ENCODE measurements at regions not wholly inside any gene's neighbourhood (a gene's known extent, or its start where the extent isn't known, plus 50 kb on each side); places are given as distances from the start of the nearest gene placed in this dataset.
A peak's percentile ranks its signal among the peaks of the same experiment; 100 is the strongest.
"Not testable (repeated sequence)": the region's sequence is repeated elsewhere in the genome, so short reads cannot be mapped to it uniquely, and the experiment has no call there.

DNA sequence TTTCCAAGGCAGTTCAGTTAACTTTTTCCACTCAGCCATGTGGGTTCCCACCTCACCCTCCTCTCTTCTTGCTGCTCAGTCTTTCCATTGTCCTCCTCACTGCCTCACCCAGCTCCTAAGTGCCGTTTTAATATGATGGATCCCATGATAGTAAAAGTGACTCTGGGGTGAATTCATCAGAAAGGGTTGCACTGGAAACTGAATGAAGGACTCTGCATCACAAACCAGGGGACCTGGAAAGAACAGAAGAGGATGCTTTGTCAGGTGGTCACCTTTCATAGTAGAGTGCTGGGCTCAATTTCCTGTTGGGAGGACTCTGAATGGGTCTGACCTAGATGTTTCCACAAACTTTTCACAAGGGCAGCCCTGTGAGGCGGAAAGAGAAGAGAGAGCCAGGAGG, 67.8 kb upstream of the SLC8A3 start:
- CTCF ChIA-PET: no interaction called here
- TF ChIP-seq ZNF384 (IDR thresholded peaks at IDR 0.05) (no peak), SP1 (IDR thresholded peaks at IDR 0.05) (no peak), ARNT (IDR thresholded peaks at IDR 0.05) (no peak), LEF1 (IDR thresholded peaks at IDR 0.05; ENCODE audit: borderline replicate concordance) (no peak)
- TF ChIP-seq, protein P1, sequence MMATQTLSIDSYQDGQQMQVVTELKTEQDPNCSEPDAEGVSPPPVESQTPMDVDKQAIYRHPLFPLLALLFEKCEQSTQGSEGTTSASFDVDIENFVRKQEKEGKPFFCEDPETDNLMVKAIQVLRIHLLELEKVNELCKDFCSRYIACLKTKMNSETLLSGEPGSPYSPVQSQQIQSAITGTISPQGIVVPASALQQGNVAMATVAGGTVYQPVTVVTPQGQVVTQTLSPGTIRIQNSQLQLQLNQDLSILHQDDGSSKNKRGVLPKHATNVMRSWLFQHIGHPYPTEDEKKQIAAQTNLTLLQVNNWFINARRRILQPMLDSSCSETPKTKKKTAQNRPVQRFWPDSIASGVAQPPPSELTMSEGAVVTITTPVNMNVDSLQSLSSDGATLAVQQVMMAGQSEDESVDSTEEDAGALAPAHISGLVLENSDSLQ (IDR thresholded peaks at IDR 0.05): no peak
- DNase-seq (ENCODE audit: extremely low spot score): no peak
- POLR2A ChIA-PET: no interaction called here

DNA sequence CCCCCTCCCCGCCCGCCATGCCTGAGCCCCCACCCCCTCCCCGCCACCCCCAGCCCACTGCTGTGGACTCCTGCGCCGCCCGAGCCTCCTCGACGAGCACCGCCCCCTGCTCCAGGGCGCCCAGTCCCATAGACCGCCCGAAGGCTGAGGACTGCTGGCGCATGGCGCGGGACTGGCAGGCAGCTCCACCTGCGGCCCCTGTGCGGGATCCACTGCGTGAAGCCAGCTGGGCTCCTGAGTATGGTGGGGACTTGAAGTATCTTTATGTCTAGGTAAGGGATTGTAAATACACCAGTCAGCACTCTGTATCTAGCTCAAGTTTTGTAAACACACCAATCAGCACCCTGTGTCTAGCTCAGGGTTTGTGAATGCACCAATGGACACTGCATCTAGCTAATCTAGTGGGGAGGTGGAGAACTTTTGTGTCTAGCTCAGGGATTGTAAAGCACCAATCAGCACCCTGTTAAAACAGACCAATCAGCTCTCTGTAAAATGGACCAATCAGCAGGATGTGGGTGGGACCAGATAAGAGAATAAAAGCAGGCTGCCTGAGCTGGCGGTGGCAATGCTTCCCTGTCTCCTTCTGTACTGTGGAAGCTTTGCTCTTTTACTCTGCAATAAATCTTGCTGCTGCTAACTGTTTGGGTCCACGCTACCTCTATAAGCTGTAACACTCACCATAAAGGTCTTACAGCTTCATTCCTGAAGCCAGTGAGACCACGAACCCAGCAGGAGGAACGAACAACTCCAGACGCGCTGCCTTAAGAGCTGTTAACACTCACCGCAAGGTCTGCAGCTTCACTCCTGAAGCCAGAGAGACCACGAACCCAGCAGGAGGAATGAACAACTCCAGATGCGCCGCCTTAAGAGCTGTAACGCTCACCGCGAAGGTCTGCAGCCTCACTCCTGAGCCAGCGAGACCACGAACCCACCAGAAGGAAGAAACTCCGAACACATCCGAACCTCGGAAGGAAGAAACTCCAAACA, 66.6 kb upstream of the SLC8A3 start:
- peak; percentile 9 for DNase-seq (ENCODE audit: extremely low spot score)
- POLR2A ChIA-PET: interaction anchor here (0.8 to 0.9 kb wide), 2 partner anchors 17 to 32 kb away, joined by 3 to 4 read pairs; no protein-coding TSS in a partner anchor
- CTCF ChIA-PET: not testable (repeated sequence)
- TF ChIP-seq L3MBTL2 (conservative IDR thresholded peaks at IDR 0.05): peak; percentile 33; the same call in 1 of the 2 replicates

DNA sequence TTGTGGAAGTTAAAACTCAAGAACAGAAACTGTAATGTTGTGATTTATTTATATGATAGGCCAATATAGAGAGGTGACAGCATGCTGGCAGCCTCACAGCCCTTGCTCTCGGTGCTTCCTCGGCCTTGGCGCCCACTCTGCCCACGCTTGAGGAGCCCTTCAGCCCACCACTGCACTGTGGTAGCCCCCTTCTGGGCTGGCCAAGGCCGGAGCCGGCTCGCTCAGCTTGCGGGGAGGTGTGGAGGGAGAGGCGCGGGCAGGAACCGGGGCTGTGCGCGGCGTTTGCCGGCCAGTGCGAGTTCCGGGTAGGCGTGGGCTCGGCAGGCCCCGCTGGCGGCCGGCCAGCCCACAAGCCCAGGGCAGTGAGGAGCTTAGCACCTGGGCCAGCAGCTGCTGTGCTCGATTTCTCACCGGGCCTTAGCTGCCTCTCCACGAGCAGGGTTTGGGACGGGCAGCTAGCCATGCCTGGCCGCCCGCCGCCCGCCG, 65.8 kb upstream of the SLC8A3 start:
- POLR2A ChIA-PET: interaction anchor here (0.9 kb wide), 1 partner anchor 31 kb away, joined by 4 read pairs; no protein-coding TSS in a partner anchor
- TF ChIP-seq, protein P1 (IDR thresholded peaks at IDR 0.05): peak; percentile 9; the same call in 1 of the 2 replicates
- no peak for TF ChIP-seq FOXK2 (IDR thresholded peaks at IDR 0.05)
- DNase-seq (ENCODE audit: extremely low spot score): peak; percentile 39
- CTCF ChIA-PET: no interaction called here

DNA sequence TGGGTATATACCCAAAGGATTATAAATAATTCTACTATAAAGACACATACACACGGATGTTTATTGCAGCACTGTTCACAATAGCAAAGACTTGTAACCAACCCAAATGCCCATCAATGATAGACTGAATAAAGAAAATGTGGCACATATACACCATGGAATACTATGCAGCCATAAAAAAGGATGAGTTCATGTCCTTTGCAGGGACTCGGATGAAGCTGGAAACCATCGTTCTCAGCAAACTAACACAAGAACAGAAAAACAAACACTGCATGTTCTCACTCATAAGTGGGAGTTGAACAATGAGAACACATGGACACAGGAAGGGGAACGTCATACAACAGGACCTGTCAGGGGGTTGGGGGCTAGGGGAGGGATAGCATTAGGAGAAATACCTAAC, 64.8 kb upstream of the SLC8A3 start:
- DNase-seq (ENCODE audit: extremely low spot score): not testable (repeated sequence)
- POLR2A ChIA-PET: interaction anchor here (1.0 kb wide), 1 partner anchor 33 kb away, joined by 3 read pairs; no protein-coding TSS in a partner anchor

DNA sequence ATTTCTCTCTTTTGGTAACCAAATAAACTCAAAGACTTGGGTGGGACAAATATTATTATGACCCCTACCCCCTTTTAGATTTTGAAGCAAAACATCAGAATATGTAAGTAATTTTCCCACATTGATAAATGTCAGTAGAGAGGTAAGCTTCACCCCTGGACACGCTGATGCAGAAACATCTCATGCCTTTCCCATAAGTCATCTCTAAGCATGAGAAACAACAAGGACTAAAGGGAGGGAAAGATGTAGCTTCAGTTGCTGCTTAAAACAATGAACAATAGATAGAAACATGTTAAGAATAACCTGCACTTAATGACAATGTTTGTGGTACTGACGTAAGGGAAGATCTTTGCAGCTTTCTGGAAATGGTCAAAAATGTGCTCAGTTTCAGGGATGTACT, 56.3 kb upstream of the SLC8A3 start:
- CTCF ChIA-PET: no interaction called here
- POLR2A ChIA-PET: no interaction called here
- no peak for DNase-seq (ENCODE audit: extremely low spot score)
- TF ChIP-seq FOXK2 (IDR thresholded peaks at IDR 0.05): no peak
- TF ChIP-seq HDGF (IDR thresholded peaks at IDR 0.05; ENCODE audit: borderline replicate concordance): no peak
- TF ChIP-seq ZNF384 (IDR thresholded peaks at IDR 0.05): no peak
- no peak for TF ChIP-seq L3MBTL2 (conservative IDR thresholded peaks at IDR 0.05)
- TF ChIP-seq, protein P1 (IDR thresholded peaks at IDR 0.05): no peak
- no peak for TF ChIP-seq SUZ12 (IDR thresholded peaks at IDR 0.05)
- no peak for TF ChIP-seq BHLHE40 (IDR thresholded peaks at IDR 0.05; ENCODE audit: borderline replicate concordance)
- no peak for TF ChIP-seq CTBP1 (IDR thresholded peaks at IDR 0.05; ENCODE audit: borderline replicate concordance)
- TF ChIP-seq NFRKB (IDR thresholded peaks at IDR 0.05): no peak
- TF ChIP-seq SP1 (IDR thresholded peaks at IDR 0.05): no peak
- TF ChIP-seq FOXM1 (IDR thresholded peaks at IDR 0.05; ENCODE audit: borderline replicate concordance): no peak
- TF ChIP-seq FOXA1 (IDR thresholded peaks at IDR 0.05): no peak
- TF ChIP-seq ARNT (IDR thresholded peaks at IDR 0.05): no peak
- no peak for TF ChIP-seq TARDBP (IDR thresholded peaks at IDR 0.05)
- TF ChIP-seq ELF4 (IDR thresholded peaks at IDR 0.05): no peak
- TF ChIP-seq LEF1 (IDR thresholded peaks at IDR 0.05; ENCODE audit: borderline replicate concordance): no peak

More for the DNA sequence above, 64.8 kb upstream of the SLC8A3 start:
- CTCF ChIA-PET: not testable (repeated sequence)

DNA sequence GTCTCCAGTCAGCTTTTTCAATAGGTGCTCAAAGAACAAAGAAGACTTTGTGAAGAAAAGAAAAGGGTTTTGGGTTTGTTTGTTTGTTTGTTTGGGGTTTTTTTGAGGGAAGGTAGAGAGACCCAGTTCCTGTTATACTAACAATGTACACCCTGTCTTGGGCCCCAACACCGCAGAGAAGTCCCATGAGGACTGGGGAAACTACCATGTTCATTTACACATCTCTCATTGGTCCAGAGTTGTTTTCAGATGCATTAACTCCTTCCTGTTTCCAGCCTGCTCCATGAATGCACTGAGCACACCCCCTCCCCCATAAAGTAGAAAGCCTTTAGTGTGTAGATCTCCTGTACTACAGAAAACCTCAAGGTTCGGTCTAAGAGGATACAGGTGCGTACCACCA, 51.1 kb upstream of the SLC8A3 start:
- no peak for DNase-seq (ENCODE audit: extremely low spot score)
- POLR2A ChIA-PET: no interaction called here
- no peak for TF ChIP-seq LEF1 (IDR thresholded peaks at IDR 0.05; ENCODE audit: borderline replicate concordance)
- TF ChIP-seq HDGF (IDR thresholded peaks at IDR 0.05; ENCODE audit: borderline replicate concordance): no peak
- no peak for TF ChIP-seq SUZ12 (IDR thresholded peaks at IDR 0.05)
- no peak for TF ChIP-seq FOXM1 (IDR thresholded peaks at IDR 0.05; ENCODE audit: borderline replicate concordance)
- TF ChIP-seq L3MBTL2 (conservative IDR thresholded peaks at IDR 0.05): no peak
- TF ChIP-seq ELF4 (IDR thresholded peaks at IDR 0.05): no peak
- TF ChIP-seq, protein P1 (IDR thresholded peaks at IDR 0.05): no peak
- TF ChIP-seq FOXK2 (IDR thresholded peaks at IDR 0.05): no peak
- no peak for TF ChIP-seq ZNF384 (IDR thresholded peaks at IDR 0.05)
- TF ChIP-seq BHLHE40 (IDR thresholded peaks at IDR 0.05; ENCODE audit: borderline replicate concordance): no peak
- no peak for TF ChIP-seq TARDBP (IDR thresholded peaks at IDR 0.05)
- TF ChIP-seq SP1 (IDR thresholded peaks at IDR 0.05): no peak
- TF ChIP-seq FOXA1 (IDR thresholded peaks at IDR 0.05): no peak
- TF ChIP-seq CTBP1 (IDR thresholded peaks at IDR 0.05; ENCODE audit: borderline replicate concordance): no peak
- TF ChIP-seq NFRKB (IDR thresholded peaks at IDR 0.05): no peak
- no peak for TF ChIP-seq ARNT (IDR thresholded peaks at IDR 0.05)
- CTCF ChIA-PET: no interaction called here

DNA sequence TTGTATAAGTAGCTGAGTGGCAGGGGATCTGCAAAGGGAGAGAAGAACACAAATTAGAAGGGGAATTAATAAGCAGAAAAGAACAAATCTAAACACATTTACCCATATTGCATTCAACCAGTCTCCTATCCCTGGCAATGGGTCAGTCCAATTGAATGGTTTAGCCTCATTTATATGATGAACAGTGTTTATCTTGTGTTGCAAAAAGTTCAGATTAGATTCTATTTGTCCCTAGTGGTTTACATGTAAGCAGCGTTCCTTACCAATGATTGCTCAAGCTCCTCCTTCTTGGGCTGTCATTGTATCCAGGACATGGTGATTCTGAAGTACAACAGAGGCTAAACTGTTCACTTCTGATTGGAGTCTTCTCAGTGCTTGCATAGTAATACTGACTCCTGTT, 49.9 kb upstream of the SLC8A3 start:
- not testable (repeated sequence) for DNase-seq (ENCODE audit: extremely low spot score)
- POLR2A ChIA-PET: interaction anchor here (0.7 kb wide), 1 partner anchor 17 kb away, joined by 3 read pairs; no protein-coding TSS in a partner anchor
- CTCF ChIA-PET: interaction anchor here (1.2 kb wide), 1 partner anchor 15 kb away, joined by 3 read pairs; no protein-coding TSS in a partner anchor

Data from HEK293T (cell line).